ENCODE measurements at regions not wholly inside any gene's neighbourhood (a gene's known extent, or its start where the extent isn't known, plus 50 kb on each side); places are given as distances from the start of the nearest gene placed in this dataset.

DNA sequence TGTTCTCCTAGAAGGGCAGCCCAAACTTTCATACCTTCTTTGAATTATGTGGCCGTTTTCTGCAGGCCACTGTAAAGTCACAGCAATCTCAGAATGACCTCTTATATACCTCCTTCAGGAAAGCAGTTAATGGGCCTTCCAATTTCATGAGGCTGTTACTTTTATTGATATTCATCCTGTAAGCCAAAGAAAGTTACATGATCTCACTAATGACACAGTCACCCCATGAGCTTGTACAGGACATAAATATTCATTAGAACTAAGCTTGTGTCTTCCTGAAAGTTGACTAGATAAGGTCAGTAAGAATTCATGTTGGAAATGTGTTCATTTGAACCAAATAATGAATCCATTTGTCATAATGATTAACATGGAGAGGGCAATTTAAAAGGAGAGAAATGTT, 283.1 kb upstream of the NWD2 start:
- no peak overlapping the region for H2AFZ ChIP-seq
- 75% methylated on average over 1 of the region's 1 CpG for WGBS (ENCODE audit: low lambda C conversion rate, missing lambda C conversion rate)

DNA sequence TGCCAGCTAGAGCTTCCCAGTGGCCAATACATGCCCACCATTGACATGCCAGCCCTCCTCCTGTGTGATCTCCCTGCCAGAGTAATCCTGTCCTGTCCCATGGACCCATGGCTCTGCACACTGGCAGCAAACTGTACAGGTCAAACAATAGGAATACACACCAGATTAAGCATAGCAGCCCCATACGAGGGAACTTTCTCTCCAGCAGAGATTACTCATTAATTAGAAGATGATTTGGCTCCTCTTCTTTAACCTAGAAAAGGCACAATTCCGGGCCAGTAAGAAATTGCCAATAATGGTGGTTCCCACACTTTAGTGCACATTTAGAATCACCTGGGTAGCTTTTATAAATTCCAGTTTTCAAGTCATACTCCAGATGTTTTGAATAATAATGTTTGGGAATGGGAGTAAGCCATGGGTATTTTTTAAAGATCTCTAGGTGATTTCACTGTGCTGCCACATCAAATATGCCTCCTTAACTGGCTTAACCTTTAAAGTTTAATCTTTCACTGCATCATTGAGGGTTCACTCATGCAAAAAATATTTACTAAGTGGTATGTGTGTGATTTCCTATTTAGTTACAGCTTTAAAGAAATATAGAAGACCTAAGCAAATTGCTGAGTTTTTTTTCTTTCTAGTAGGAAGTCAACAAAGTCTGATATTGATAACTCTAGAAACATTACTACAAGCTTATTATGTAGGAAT, 277.6 kb upstream of the NWD2 start:
- H4K20me1 ChIP-seq (ENCODE audit: insufficient read depth, poor library complexity, severe bottlenecking), result no peaks in the 10 kb centered on the region
- no peaks in the 10 kb centered on the region for H3K4me1 ChIP-seq (ENCODE audit: insufficient read depth)
- H3K36me3 ChIP-seq (replicated peaks; ENCODE audit: insufficient read depth, low read depth), result no peaks in the 10 kb centered on the region
- TF ChIP-seq, protein P1, sequence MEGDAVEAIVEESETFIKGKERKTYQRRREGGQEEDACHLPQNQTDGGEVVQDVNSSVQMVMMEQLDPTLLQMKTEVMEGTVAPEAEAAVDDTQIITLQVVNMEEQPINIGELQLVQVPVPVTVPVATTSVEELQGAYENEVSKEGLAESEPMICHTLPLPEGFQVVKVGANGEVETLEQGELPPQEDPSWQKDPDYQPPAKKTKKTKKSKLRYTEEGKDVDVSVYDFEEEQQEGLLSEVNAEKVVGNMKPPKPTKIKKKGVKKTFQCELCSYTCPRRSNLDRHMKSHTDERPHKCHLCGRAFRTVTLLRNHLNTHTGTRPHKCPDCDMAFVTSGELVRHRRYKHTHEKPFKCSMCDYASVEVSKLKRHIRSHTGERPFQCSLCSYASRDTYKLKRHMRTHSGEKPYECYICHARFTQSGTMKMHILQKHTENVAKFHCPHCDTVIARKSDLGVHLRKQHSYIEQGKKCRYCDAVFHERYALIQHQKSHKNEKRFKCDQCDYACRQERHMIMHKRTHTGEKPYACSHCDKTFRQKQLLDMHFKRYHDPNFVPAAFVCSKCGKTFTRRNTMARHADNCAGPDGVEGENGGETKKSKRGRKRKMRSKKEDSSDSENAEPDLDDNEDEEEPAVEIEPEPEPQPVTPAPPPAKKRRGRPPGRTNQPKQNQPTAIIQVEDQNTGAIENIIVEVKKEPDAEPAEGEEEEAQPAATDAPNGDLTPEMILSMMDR (IDR thresholded peaks at IDR 0.05; ENCODE audit: poor library complexity), result no peak
- no peak for TF ChIP-seq EZH2phosphoT487 (IDR thresholded peaks at IDR 0.05; ENCODE audit: low read depth, severe bottlenecking, unreplicated experiment)
- no peak for TF ChIP-seq EZH2 (IDR thresholded peaks at IDR 0.05; ENCODE audit: borderline replicate concordance)
- H3K4me3 ChIP-seq, result no peak overlapping the region
- WGBS (ENCODE audit: low lambda C conversion rate, missing lambda C conversion rate), result 88% methylated on average over 2 of the region's 2 CpGs
- H3K79me2 ChIP-seq, result no peaks in the 10 kb centered on the region
- no peak for DNase-seq (ENCODE audit: low spot score)
- no peak overlapping the region for H3K27ac ChIP-seq
- H3K9me3 ChIP-seq (ENCODE audit: low read depth), result no peaks in the 10 kb centered on the region
- H2AFZ ChIP-seq, result no peak overlapping the region
- H3K4me2 ChIP-seq, result no peak overlapping the region
- no peaks in the 10 kb centered on the region for H3K27me3 ChIP-seq
- H3K9me2 ChIP-seq (replicated peaks; ENCODE audit: insufficient read depth), result no peaks in the 10 kb centered on the region

More for the DNA sequence above, 283.1 kb upstream of the NWD2 start:
- Histone ChIP-seq H3K4me2 (no peak overlapping the region), H3K4me1 (ENCODE audit: insufficient read depth) (no peaks in the 10 kb centered on the region), H3K9me3 (ENCODE audit: low read depth) (no peaks in the 10 kb centered on the region), H4K20me1 (ENCODE audit: insufficient read depth, poor library complexity, severe bottlenecking) (no peaks in the 10 kb centered on the region), H3K79me2 (no peaks in the 10 kb centered on the region), H3K9me2 (replicated peaks; ENCODE audit: insufficient read depth) (no peaks in the 10 kb centered on the region), H3K36me3 (replicated peaks; ENCODE audit: insufficient read depth, low read depth) (no peaks in the 10 kb centered on the region), H3K27ac (no peak overlapping the region), H3K27me3 (no peaks in the 10 kb centered on the region), H3K4me3 (no peak overlapping the region)
- TF ChIP-seq, protein P1 (IDR thresholded peaks at IDR 0.05; ENCODE audit: poor library complexity), result no peak
- no peak for TF ChIP-seq EZH2 (IDR thresholded peaks at IDR 0.05; ENCODE audit: borderline replicate concordance)
- no peak for TF ChIP-seq EZH2phosphoT487 (IDR thresholded peaks at IDR 0.05; ENCODE audit: low read depth, severe bottlenecking, unreplicated experiment)
- DNase-seq (ENCODE audit: low spot score), result no peak

DNA sequence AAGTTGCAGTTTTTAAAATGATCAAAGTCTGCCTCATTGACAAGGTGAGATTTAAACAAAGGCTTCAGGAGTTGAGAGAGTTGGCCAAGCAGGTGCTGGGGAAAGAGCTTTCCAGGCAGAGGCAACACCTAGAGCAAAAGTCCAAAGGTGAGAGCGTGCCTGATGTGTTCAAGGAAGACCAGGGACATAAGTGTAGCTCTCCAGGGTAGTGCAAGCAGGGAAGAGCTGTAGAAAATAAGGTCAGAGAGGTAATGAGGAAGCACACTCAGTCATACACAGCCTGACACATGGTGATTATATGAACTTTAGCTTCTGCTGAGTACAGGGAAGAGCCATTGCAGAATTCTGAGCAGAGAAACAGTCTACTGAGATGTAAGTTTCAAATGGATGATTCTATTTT, 265.0 kb upstream of the NWD2 start:
- Histone ChIP-seq H3K79me2 (no peaks in the 10 kb centered on the region), H3K36me3 (replicated peaks; ENCODE audit: insufficient read depth, low read depth) (no peaks in the 10 kb centered on the region), H2AFZ (no peak overlapping the region), H3K4me2 (no peak overlapping the region), H3K27me3 (no peaks in the 10 kb centered on the region), H4K20me1 (ENCODE audit: insufficient read depth, poor library complexity, severe bottlenecking) (no peaks in the 10 kb centered on the region), H3K9me2 (replicated peaks; ENCODE audit: insufficient read depth) (no peaks in the 10 kb centered on the region), H3K4me1 (ENCODE audit: insufficient read depth) (peaks cover 4% of the 10 kb centered on the region), H3K9me3 (ENCODE audit: low read depth) (no peaks in the 10 kb centered on the region), H3K4me3 (no peak overlapping the region), H3K27ac (peak overlapping the region; percentile 61)
- DNase-seq (ENCODE audit: low spot score), result peak; percentile 65
- no peak for TF ChIP-seq EZH2 (IDR thresholded peaks at IDR 0.05; ENCODE audit: borderline replicate concordance)
- no peak for TF ChIP-seq EZH2phosphoT487 (IDR thresholded peaks at IDR 0.05; ENCODE audit: low read depth, severe bottlenecking, unreplicated experiment)
- TF ChIP-seq, protein P1 (IDR thresholded peaks at IDR 0.05; ENCODE audit: poor library complexity), result no peak
- 62% methylated on average over 1 of the region's 1 CpG for WGBS (ENCODE audit: low lambda C conversion rate, missing lambda C conversion rate)

All from hepatocyte (in vitro differentiated cells).